ENCODE measurements at regions not wholly inside any gene's neighbourhood (a gene's known extent, or its start where the extent isn't known, plus 50 kb on each side); places are given as distances from the start of the nearest gene placed in this dataset.

- no peaks in the 10 kb centered on the region for H3K36me3 ChIP-seq (ENCODE audit: control insufficient read depth, insufficient read depth, low read length)
- CTCF ChIA-PET, result no interaction called here
- H3K4me1 ChIP-seq (ENCODE audit: control insufficient read depth, insufficient read depth, low read length), result no peaks in the 10 kb centered on the region
- DNase-seq (ENCODE audit: low read depth, low spot score) (no peak), ATAC-seq (no peak)
- H3K27ac ChIP-seq (ENCODE audit: low read length), result no peak overlapping the region
- in situ Hi-C loops (cut with HindIII; ENCODE audit: low pct_unique_long_range_greater_than_20kb, low sequenced_read_pairs) (no loop called here), intact Hi-C loops (cut with micrococcal nuclease; ENCODE audit: unreplicated experiment) (no loop called here)
- no peak overlapping the region for H3K4me3 ChIP-seq (ENCODE audit: low read depth in 2 of 2, low read length in 2 of 2)
- BruUV-seq (replicated peaks), result no TSS peak
- H3K27me3 ChIP-seq (ENCODE audit: control insufficient read depth, insufficient read depth, low read length), result no peaks in the 10 kb centered on the region
- POLR2A ChIA-PET, result no interaction called here
- no peaks in the 10 kb centered on the region for H3K9me3 ChIP-seq (ENCODE audit: control insufficient read depth, insufficient read depth, low read depth, low read length)
- TF ChIP-seq REST (IDR thresholded peaks at IDR 0.05; ENCODE audit: insufficient read depth in 1 of 2, low read depth in 2 of 2, low read length in 1 of 2) (no peak), TCF7L2 (IDR thresholded peaks at IDR 0.05; ENCODE audit: low read depth, low read length) (no peak), POLR2AphosphoS5 (IDR thresholded peaks at IDR 0.05; ENCODE audit: low read depth, low read length) (no peak), CTCF (IDR thresholded peaks at IDR 0.05) (peak; percentile 20)
These were observed 96.2 kb upstream of the CCSER1 start for GRCh38 chr4:90030953-90031352.

- Histone ChIP-seq H3K4me3 (ENCODE audit: low read depth in 2 of 2, low read length in 2 of 2) (no peak overlapping the region), H3K9me3 (ENCODE audit: control insufficient read depth, insufficient read depth, low read depth, low read length) (no peaks in the 10 kb centered on the region), H3K4me1 (ENCODE audit: control insufficient read depth, insufficient read depth, low read length) (no peaks in the 10 kb centered on the region), H3K36me3 (ENCODE audit: control insufficient read depth, insufficient read depth, low read length) (no peaks in the 10 kb centered on the region), H3K27ac (ENCODE audit: low read length) (no peak overlapping the region), H3K27me3 (ENCODE audit: control insufficient read depth, insufficient read depth, low read length) (no peaks in the 10 kb centered on the region)
- no peak for TF ChIP-seq TCF7L2 (IDR thresholded peaks at IDR 0.05; ENCODE audit: low read depth, low read length)
- TF ChIP-seq CTCF (IDR thresholded peaks at IDR 0.05), result no peak
- no peak for TF ChIP-seq SIN3A (IDR thresholded peaks at IDR 0.05; ENCODE audit: borderline replicate concordance, insufficient read depth, low read depth, low read length)
- no peak for TF ChIP-seq REST (IDR thresholded peaks at IDR 0.05; ENCODE audit: insufficient read depth in 1 of 2, low read depth in 2 of 2, low read length in 1 of 2)
- TF ChIP-seq POLR2AphosphoS5 (IDR thresholded peaks at IDR 0.05; ENCODE audit: low read depth, low read length), result no peak
- in situ Hi-C loops (cut with HindIII; ENCODE audit: low pct_unique_long_range_greater_than_20kb, low sequenced_read_pairs) (no loop called here), intact Hi-C loops (cut with micrococcal nuclease; ENCODE audit: unreplicated experiment) (no loop called here)
- ATAC-seq, result no peak
- BruUV-seq (replicated peaks), result no TSS peak
- CTCF ChIA-PET, result no interaction called here
- no peak for DNase-seq (ENCODE audit: low read depth, low spot score)
- POLR2A ChIA-PET, result no interaction called here
These were observed 88.1 kb upstream of the CCSER1 start for GRCh38 chr4:90039122-90039521.

All from Panc1 (cell line).